GM23248 (cell line): ENCODE measurements at regions not wholly inside any gene's neighbourhood (a gene's known extent, or its start where the extent isn't known, plus 50 kb on each side); places are given as distances from the start of the nearest gene placed in this dataset.

ENCODE experiments used
- DNase-seq: peaks from one replicate; pipeline ENCODE4 v3.0.0-alpha.2; 2015
- H2AFZ ChIP-seq: fragments of 200-600 bp; sonication (generic); 2 replicates; pipeline ENCODE4 v1.6.1; 2016; ENCODE audit warnings: antibody characterized with exemption
- H3F3A ChIP-seq: fragments of 200-600 bp; sonication (generic); 2 replicates; pipeline ENCODE4 v1.6.1; 2016; ENCODE audit warnings: mild to moderate bottlenecking, antibody characterized with exemption, mixed run types; ENCODE audit not compliant: insufficient read depth
- H3K27ac ChIP-seq: fragments of 200-600 bp; sonication (generic); 2 replicates; pipeline ENCODE4 v1.5.1; 2016; ENCODE audit warnings: mild to moderate bottlenecking
- H3K27me3 ChIP-seq: fragments of 200-600 bp; sonication (generic); replicated peaks from 2 replicates; pipeline ENCODE4 v1.6.1; 2016; ENCODE audit warnings: mild to moderate bottlenecking; ENCODE audit not compliant: insufficient read depth
- H3K36me3 ChIP-seq: fragments of 200-600 bp; sonication (generic); 2 replicates; pipeline ENCODE4 v1.6.1; 2016; ENCODE audit warnings: low read depth, mild to moderate bottlenecking
- H3K4me1 ChIP-seq: fragments of 200-600 bp; sonication (generic); 2 replicates; pipeline ENCODE4 v1.6.1; 2016; ENCODE audit warnings: mild to moderate bottlenecking; ENCODE audit not compliant: insufficient read depth
- H3K4me2 ChIP-seq: fragments of 200-600 bp; sonication (generic); one replicate; pipeline ENCODE4 v1.6.1; 2016; ENCODE audit warnings: mild to moderate bottlenecking; ENCODE audit not compliant: unreplicated experiment
- H3K4me3 ChIP-seq: fragments of 200-600 bp; sonication (generic); 2 replicates; pipeline ENCODE4 v1.5.1; 2016; ENCODE audit warnings: mild to moderate bottlenecking
- H3K79me2 ChIP-seq: fragments of 200-600 bp; sonication (generic); 2 replicates; pipeline ENCODE4 v1.6.1; 2016; ENCODE audit warnings: mild to moderate bottlenecking; ENCODE audit not compliant: insufficient read depth
- H3K9ac ChIP-seq: fragments of 200-600 bp; sonication (generic); 2 replicates; pipeline ENCODE4 v1.6.1; 2016; ENCODE audit warnings: mild to moderate bottlenecking
- H3K9me2 ChIP-seq: fragments of 200-600 bp; sonication (generic); 2 replicates; pipeline ENCODE4 v1.6.1; 2016; ENCODE audit warnings: mixed run types, mild to moderate bottlenecking, moderate library complexity; ENCODE audit not compliant: insufficient read depth
- H3K9me3 ChIP-seq: fragments of 200-600 bp; sonication (generic); one replicate; pipeline ENCODE4 v1.6.1; 2017; ENCODE audit warnings: low read depth
- H4K20me1 ChIP-seq: fragments of 200-600 bp; sonication (generic); 2 replicates; pipeline ENCODE4 v1.6.0; 2016; ENCODE audit not compliant: insufficient read depth
- EZH2 ChIP-seq: fragments of 200-600 bp; sonication (generic); IDR thresholded peaks from 2 replicates; pipeline ENCODE4 v1.6.1; 2018; ENCODE audit warnings: antibody characterized with exemption, mild to moderate bottlenecking; ENCODE audit not compliant: insufficient read depth, poor library complexity, severe bottlenecking
- EZH2phosphoT487 ChIP-seq: fragments of 200-600 bp; sonication (generic); IDR thresholded peaks from 2 replicates; pipeline ENCODE4 v1.6.1; 2018; ENCODE audit warnings: antibody characterized with exemption, moderate library complexity, mild to moderate bottlenecking, low read depth; ENCODE audit not compliant: insufficient read depth
- WGBS, 2 experiments: methylation state at CpG; one replicate each; pipeline ENCODE4 v1.1.6; 2015 to 2017; ENCODE audit warnings: low lambda C conversion rate in 2 of 2, low coverage in 1 of 2; ENCODE audit errors: missing lambda C conversion rate in 2 of 2; 5-methylcytosine and 5-hydroxymethylcytosine counted together
- in situ Hi-C: fragments of 300-500 bp; cut with MboI; formaldehyde crosslinking; loops from 2 replicates; pipeline ENCODE4 v1.15.0; 2020

DNA sequence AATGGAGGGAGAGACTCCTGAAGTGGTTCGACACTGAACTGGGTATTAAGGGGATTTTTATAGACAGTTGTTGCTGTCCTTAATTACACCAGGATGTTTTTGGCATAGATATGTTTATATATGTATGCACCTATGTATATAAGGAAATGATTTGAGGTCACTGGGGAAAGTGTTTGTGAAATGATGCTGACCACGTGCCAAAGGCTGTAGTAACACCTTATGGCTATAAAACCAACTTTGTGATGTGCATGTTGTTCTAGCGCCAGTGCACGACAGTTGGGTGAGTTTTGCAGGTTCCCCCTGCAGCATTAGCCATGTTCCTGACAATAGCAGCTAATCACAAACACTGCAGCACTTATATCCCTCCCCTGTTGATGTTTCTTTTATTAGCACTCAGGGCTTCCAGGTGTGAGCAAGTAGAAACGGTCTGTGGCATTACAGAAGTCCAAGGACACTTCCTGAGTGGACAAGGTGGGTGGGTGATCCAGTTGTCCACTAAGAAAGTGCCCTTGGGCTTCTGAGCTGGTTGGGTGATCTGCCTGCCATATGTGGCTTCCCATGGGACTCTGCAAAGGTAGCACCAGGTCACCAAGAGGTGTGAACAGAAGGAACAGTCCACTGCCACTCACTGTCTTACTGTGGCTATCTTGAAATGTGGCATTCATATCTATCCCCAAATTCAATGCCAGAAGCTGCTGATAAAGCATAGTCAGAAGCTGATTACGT is 63.0 kb upstream of the RBM24 start:
- no peaks in the 10 kb centered on the region for H3K79me2 ChIP-seq
- no peak for DNase-seq
- H3K4me3 ChIP-seq, result no peak overlapping the region
- H3K4me2 ChIP-seq, result no peak overlapping the region
- H3K27ac ChIP-seq, result no peak overlapping the region
- H3K9me2 ChIP-seq, result no peaks in the 10 kb centered on the region
- H3K9ac ChIP-seq, result no peak overlapping the region
- in situ Hi-C loops, result no loop called here
- no peak overlapping the region for H2AFZ ChIP-seq
- no peaks in the 10 kb centered on the region for H3K4me1 ChIP-seq
- H3F3A ChIP-seq, result no peaks in the 10 kb centered on the region
- H3K9me3 ChIP-seq, result no peaks in the 10 kb centered on the region
- H4K20me1 ChIP-seq, result no peaks in the 10 kb centered on the region
- no peaks in the 10 kb centered on the region for H3K36me3 ChIP-seq
- no peak for TF ChIP-seq EZH2
- WGBS, 2 experiments, result 62 to 64% methylated on average over 6 of the region's 6 CpGs
- H3K27me3 ChIP-seq, result no peaks in the 10 kb centered on the region

DNA sequence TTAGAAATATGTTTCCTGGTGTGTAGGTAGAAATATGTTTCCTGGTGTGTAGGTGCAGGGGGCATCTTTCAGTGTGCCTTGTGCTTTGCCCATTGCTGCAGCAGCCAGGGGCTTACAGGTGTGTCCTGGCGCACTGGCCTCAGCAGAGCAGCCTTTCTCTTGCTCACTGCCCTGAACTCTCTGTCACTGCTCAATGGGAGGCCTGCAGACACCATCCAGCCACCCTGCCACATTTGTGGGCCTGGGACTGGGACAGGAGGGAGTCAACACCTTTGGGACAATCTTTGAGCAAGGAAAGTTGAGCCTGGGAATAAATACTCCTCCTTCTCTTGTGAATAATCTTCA is 62.4 kb upstream of the RBM24 start:
- in situ Hi-C loops, result no loop called here
- H4K20me1 ChIP-seq, result no peaks in the 10 kb centered on the region
- no peaks in the 10 kb centered on the region for H3K27me3 ChIP-seq
- H3K4me2 ChIP-seq, result no peak overlapping the region
- 70 to 71% methylated on average over 1 of the region's 1 CpG for WGBS, 2 experiments
- H3K9me2 ChIP-seq, result no peaks in the 10 kb centered on the region
- no peak overlapping the region for H3K27ac ChIP-seq
- H3K9ac ChIP-seq, result no peak overlapping the region
- H3K9me3 ChIP-seq, result no peaks in the 10 kb centered on the region
- H3K36me3 ChIP-seq, result no peaks in the 10 kb centered on the region
- H3K4me1 ChIP-seq, result no peaks in the 10 kb centered on the region
- no peak for DNase-seq
- H3K79me2 ChIP-seq, result no peaks in the 10 kb centered on the region
- TF ChIP-seq EZH2phosphoT487 (no peak), EZH2 (no peak)
- H3F3A ChIP-seq, result no peaks in the 10 kb centered on the region
- H2AFZ ChIP-seq, result no peak overlapping the region
- no peak overlapping the region for H3K4me3 ChIP-seq

DNA sequence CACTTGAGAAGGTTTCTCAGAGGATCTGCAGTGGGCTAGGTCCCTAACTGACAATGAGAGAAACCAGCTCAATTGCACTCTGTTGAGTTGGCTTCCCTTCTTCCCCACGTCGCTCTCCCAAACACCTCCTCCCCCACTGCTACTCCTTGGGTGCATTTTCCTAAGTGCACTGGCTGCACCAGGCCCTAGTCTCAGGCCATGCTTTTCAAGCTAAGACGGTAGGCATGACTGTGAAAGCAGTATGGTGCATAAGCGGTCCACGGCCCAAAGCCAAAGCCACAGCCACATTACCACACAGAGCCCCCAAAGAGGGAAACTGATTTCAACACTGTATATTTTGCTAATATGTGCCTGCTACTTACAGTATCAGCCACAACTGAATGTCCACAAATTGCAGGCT is 62.1 kb upstream of the RBM24 start:
- Histone ChIP-seq H3K4me3 (no peak overlapping the region), H4K20me1 (no peaks in the 10 kb centered on the region), H3K9me2 (no peaks in the 10 kb centered on the region), H3K36me3 (no peaks in the 10 kb centered on the region), H3K4me1 (no peaks in the 10 kb centered on the region), H3K4me2 (no peak overlapping the region), H3K79me2 (no peaks in the 10 kb centered on the region), H2AFZ (no peak overlapping the region), H3F3A (no peaks in the 10 kb centered on the region), H3K9me3 (no peaks in the 10 kb centered on the region), H3K27me3 (no peaks in the 10 kb centered on the region), H3K27ac (no peak overlapping the region), H3K9ac (no peak overlapping the region)
- no peak for DNase-seq
- TF ChIP-seq EZH2, result no peak
- no peak for TF ChIP-seq EZH2phosphoT487
- in situ Hi-C loops, result no loop called here
- 46 to 48% methylated on average over 5 of the region's 5 CpGs for WGBS, 2 experiments

DNA sequence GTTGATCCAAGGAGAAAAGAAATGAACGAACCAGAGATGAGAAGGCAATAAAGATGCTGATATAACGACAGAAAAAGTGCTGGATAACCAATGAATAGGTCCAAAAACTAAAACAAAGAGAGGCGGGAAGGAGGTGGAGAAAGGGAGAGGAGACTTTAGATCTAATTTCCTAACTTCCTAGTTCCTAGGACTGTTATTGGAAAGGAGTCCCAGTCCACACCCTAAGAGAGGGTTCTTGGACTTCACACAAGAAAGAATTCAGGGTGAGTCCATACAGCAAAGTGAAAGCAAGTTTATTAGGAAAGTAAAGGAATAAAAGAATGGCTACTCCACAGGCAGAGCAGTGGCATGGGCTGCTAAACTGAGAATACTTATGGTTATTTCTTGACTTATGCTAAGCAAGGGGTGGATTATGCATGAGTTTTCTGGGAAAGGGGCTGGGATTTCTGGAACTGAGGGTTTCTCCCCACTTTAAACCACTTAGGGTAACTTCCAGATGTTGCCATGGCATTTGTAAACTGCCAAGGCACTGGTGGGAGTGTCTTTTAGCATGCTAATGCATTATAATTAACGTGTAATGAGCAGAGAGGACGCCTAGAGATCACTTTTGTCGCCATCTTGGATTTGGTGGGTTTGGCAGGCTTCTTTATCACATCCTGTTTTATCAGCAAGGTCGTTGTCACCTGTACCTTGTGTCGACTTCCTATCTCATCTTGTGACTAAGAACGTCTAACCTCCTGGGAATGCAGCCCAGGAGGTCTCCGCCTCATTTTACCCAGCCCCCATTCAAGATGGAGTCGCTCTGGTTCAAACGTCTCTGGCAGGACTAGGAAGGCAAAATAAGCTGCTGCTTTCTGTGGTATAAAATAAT is 60.9 kb upstream of the RBM24 start:
- TF ChIP-seq EZH2 (no peak), EZH2phosphoT487 (no peak)
- no peaks in the 10 kb centered on the region for H3K79me2 ChIP-seq
- no peak overlapping the region for H2AFZ ChIP-seq
- no peaks in the 10 kb centered on the region for H3F3A ChIP-seq
- no peaks in the 10 kb centered on the region for H3K9me2 ChIP-seq
- no peak for DNase-seq
- no peaks in the 10 kb centered on the region for H3K9me3 ChIP-seq
- H3K27ac ChIP-seq, result no peak overlapping the region
- WGBS, 2 experiments, result 58 to 59% methylated on average over 12 of the region's 12 CpGs
- H3K27me3 ChIP-seq, result no peaks in the 10 kb centered on the region
- no peaks in the 10 kb centered on the region for H4K20me1 ChIP-seq
- H3K4me2 ChIP-seq, result no peak overlapping the region
- H3K4me3 ChIP-seq, result no peak overlapping the region
- H3K4me1 ChIP-seq, result no peaks in the 10 kb centered on the region
- in situ Hi-C loops, result no loop called here
- H3K9ac ChIP-seq, result no peak overlapping the region
- H3K36me3 ChIP-seq, result no peaks in the 10 kb centered on the region
